HFF-Myc (cell line): ENCODE measurements at regions not wholly inside any gene's neighbourhood (a gene's known extent, or its start where the extent isn't known, plus 50 kb on each side); places are given as distances from the start of the nearest gene placed in this dataset.

Source experiments
- DNase-seq: peaks from one replicate; pipeline ENCODE4 v3.0.0-alpha.2; 2011; ENCODE audit warnings: low read depth; ENCODE audit errors: extremely low read depth
- H3K4me3 ChIP-seq: replicated peaks from 2 replicates; pipeline ENCODE4 v1.5.1; 2011; ENCODE audit warnings: low read depth, mild to moderate bottlenecking, control low read depth, low read length
- TF ChIP-seq, protein P1 (sequence below): IDR thresholded peaks from 2 replicates; pipeline ENCODE4 v1.5.1; 2012; ENCODE audit warnings: mild to moderate bottlenecking, low read depth, low read length, control low read depth; ENCODE audit errors: missing control alignments

DNA sequence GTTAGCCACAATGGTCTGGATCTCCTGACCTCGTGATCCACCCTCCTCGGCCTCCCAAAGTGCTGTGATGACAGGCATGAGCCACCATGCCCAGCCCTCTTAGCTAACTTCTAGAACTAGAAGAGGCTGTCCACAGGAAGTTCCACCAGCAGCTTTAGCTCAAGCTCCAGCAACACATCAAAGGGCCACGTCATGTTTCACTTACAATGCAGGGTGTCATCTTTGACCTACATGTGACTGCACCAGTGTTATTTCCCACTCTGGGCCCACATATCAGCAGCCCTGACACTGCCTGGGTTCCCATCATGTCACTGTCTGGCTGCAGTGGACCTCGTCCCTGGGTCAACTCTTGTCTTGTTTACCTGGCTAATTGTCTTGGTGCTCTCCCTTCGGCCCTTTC lies 147.2 kb downstream of the GRIN2B start:
- no peak overlapping the region for H3K4me3 ChIP-seq
- TF ChIP-seq, protein P1, sequence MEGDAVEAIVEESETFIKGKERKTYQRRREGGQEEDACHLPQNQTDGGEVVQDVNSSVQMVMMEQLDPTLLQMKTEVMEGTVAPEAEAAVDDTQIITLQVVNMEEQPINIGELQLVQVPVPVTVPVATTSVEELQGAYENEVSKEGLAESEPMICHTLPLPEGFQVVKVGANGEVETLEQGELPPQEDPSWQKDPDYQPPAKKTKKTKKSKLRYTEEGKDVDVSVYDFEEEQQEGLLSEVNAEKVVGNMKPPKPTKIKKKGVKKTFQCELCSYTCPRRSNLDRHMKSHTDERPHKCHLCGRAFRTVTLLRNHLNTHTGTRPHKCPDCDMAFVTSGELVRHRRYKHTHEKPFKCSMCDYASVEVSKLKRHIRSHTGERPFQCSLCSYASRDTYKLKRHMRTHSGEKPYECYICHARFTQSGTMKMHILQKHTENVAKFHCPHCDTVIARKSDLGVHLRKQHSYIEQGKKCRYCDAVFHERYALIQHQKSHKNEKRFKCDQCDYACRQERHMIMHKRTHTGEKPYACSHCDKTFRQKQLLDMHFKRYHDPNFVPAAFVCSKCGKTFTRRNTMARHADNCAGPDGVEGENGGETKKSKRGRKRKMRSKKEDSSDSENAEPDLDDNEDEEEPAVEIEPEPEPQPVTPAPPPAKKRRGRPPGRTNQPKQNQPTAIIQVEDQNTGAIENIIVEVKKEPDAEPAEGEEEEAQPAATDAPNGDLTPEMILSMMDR, result no peak
- DNase-seq, result no peak

DNA sequence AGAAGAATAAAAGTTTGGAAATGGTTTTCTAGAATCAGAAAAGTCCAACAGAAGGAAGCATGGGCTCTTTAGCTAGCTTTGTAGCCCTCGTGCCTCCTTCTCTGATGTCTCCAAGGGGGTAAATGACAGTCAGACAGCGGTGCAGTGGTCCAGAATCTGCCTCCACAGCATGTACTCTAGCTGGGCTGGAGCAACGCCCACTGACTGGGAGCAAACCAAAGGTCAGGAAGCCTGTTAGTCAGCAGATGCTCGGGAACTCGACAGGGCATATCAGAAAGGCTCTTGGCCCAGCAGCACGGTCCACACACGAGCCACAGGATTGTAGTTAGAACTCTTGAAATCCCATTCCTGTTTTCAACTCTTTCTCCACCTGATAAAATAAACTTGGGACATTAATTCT lies 164.3 kb downstream of the GRIN2B start:
- H3K4me3 ChIP-seq, result no peak overlapping the region
- TF ChIP-seq, protein P1, result no peak
- DNase-seq, result no peak

DNA sequence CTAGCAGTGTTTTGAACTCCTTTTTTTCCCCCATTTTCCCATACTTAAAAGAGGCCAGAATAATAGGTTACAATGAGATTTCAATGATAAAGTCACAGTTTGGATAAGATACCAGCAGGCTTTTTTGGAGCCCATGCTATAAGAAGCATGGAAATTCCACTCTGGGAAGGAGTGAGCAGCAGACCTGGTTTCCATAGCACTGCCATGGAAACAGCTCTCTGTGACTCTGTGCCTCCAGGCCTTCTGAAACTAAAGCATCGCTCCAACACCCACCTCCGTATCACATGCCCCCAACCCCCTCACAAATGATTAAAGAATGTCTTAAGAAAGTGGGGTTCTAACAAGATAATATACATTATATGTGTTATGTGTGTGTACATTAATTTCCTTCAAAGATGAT lies 165.0 kb downstream of the GRIN2B start:
- TF ChIP-seq, protein P1, result no peak
- no peak for DNase-seq
- H3K4me3 ChIP-seq, result no peak overlapping the region

DNA sequence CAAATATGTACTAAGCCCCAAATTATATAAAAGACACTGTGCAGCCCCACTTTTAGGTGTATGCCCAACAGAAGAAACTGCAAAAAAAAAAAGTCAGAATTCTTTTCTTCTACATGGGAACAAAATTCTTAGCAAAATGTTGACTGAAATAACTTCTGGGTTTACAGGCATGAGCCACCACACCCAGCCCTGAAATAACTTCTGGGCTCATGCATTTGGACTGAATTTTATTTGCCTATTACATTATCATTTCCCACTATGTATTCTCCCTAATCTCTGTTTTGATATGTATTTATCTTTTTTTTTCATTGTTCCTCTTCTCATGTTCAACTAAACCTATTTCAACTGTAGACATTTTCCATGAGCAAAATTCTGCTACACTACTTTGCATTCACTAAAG lies 169.2 kb downstream of the GRIN2B start:
- TF ChIP-seq, protein P1, result no peak
- no peak for DNase-seq
- H3K4me3 ChIP-seq, result no peak overlapping the region

DNA sequence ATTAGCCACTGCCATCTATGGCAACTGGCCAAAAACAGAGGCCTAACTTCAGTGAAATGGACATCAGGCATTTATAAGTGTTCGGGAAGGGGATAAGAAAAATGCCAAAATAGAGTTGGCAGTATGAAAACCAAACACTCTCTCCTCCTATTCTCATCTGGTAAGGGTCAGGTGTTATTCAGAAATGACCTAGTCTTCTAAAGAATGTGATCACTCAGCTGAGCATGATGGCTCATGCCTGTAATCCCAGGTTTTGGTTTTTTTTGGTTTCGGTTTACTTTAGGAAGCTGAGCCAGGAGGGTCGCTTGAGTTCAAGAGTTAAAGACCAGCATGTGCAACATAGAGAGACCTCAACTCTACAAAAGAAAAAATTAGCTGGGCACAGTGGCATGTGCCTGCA lies 170.3 kb downstream of the GRIN2B start:
- no peak overlapping the region for H3K4me3 ChIP-seq
- TF ChIP-seq, protein P1, result no peak
- no peak for DNase-seq

DNA sequence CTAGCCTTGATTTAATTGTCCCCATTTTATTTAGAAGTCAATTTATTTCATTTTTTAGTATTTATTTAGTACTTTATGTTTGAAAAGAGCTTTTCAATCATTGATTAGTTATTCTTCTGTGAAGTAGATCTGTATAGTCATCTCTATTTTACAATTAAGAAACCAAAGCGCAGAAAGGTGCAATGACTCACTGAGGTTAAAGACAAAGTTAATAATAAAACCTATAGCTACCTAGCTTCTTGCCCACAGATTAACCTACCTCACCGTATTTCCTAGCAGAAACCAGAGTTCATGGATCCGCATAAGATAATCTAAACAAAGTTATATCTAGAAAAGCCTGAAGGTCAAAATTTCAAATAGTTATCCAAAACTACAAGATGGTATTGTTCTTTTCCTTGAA lies 176.4 kb downstream of the GRIN2B start:
- no peak for DNase-seq
- H3K4me3 ChIP-seq, result no peak overlapping the region
- TF ChIP-seq, protein P1, result no peak

DNA sequence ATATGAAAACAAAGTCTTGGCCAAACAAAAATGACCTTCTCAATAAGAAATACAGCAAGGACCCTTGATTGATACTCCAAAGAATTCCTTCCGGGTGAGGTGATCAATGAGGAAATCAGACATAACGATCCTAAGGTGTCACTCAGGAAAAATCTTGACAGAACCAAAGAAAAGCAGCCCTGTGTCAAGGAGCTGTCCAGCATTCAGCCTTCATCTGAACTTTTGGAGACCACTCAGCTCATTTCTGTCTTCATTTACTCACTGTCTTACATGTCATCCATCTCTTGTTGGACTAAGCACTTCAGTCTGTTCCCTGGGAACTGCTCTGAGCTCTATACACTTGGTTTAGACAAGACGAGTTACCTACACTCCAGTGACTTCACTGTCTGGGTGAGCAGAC lies 179.9 kb downstream of the GRIN2B start:
- no peak overlapping the region for H3K4me3 ChIP-seq
- TF ChIP-seq, protein P1, result no peak
- DNase-seq, result no peak
